ENCODE measurements at regions not wholly inside any gene's neighbourhood (a gene's known extent, or its start where the extent isn't known, plus 50 kb on each side); places are given as distances from the start of the nearest gene placed in this dataset.

DNA sequence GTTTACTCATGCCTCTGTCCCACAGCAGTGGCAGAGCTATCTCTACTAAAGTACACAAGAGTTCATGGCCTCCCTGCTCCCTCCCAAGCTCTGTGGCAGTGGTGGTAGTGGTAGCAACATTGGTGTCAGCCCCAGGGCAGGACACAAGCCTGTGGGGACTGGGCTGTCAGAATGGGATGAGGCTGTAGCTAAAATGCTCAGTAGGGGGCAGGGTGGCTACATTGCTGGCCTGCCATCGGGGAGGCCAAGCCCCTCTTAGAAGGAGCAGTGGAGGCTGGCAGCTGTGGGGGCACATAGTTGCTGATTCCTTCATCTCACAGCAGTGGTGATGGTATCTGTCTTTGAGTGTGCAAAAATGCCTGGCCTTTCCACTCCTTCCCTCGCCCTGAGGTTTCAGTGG lies 461.7 kb downstream of the PCDH18 start:
- H3K36me3 ChIP-seq (ENCODE audit: low read length): no peaks in the 10 kb centered on the region
- H3K27me3 ChIP-seq (ENCODE audit: low read length): no peaks in the 10 kb centered on the region
- H4K20me1 ChIP-seq (ENCODE audit: low read depth, low read length): no peaks in the 10 kb centered on the region
- TF ChIP-seq, protein P1, sequence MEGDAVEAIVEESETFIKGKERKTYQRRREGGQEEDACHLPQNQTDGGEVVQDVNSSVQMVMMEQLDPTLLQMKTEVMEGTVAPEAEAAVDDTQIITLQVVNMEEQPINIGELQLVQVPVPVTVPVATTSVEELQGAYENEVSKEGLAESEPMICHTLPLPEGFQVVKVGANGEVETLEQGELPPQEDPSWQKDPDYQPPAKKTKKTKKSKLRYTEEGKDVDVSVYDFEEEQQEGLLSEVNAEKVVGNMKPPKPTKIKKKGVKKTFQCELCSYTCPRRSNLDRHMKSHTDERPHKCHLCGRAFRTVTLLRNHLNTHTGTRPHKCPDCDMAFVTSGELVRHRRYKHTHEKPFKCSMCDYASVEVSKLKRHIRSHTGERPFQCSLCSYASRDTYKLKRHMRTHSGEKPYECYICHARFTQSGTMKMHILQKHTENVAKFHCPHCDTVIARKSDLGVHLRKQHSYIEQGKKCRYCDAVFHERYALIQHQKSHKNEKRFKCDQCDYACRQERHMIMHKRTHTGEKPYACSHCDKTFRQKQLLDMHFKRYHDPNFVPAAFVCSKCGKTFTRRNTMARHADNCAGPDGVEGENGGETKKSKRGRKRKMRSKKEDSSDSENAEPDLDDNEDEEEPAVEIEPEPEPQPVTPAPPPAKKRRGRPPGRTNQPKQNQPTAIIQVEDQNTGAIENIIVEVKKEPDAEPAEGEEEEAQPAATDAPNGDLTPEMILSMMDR (IDR thresholded peaks at IDR 0.05; ENCODE audit: insufficient read depth, low read length, poor library complexity, severe bottlenecking): no peak
- no peak for TF ChIP-seq EZH2phosphoT487 (conservative IDR thresholded peaks at IDR 0.05; ENCODE audit: low read length)
- no peak overlapping the region for H3K9ac ChIP-seq (ENCODE audit: low read length)
- no peak overlapping the region for H3K4me2 ChIP-seq (ENCODE audit: low read depth, low read length, poor library complexity, severe bottlenecking)
- H3K4me3 ChIP-seq (ENCODE audit: insufficient read depth, low read length, poor library complexity, severe bottlenecking): no peak overlapping the region
- no peaks in the 10 kb centered on the region for H3K9me2 ChIP-seq (replicated peaks; ENCODE audit: insufficient read depth, low read length)
- no peaks in the 10 kb centered on the region for H3K9me3 ChIP-seq (ENCODE audit: insufficient read depth, low read length)
- H2AFZ ChIP-seq (ENCODE audit: low read depth, low read length, severe bottlenecking): no peak overlapping the region
- no peaks in the 10 kb centered on the region for H3F3A ChIP-seq (ENCODE audit: insufficient read depth)
- no peaks in the 10 kb centered on the region for H3K79me2 ChIP-seq (ENCODE audit: insufficient read depth, low read length)
- no peak overlapping the region for H3K27ac ChIP-seq (ENCODE audit: low read depth, low read length)

DNA sequence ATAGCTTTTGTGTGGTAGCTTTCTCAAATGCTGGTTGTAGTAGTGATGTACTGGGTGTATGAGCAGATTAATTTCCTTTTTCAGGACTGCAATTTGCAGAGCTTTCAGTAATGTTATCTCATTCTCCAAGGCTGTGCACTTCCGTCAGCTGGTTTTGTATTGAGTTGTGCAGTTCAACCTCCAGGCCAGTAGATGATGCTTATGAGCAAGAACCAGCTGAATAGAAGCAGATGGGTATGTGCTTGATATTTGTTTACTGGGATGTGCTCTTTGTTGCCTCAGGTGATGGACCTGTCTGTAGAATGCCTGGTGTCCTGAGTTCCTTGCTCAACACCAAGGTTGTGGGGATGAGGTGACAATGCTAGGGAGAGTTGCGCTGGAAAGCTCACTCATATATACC lies 462.8 kb downstream of the PCDH18 start:
- TF ChIP-seq EZH2phosphoT487 (conservative IDR thresholded peaks at IDR 0.05; ENCODE audit: low read length): no peak
- TF ChIP-seq, protein P1 (IDR thresholded peaks at IDR 0.05; ENCODE audit: insufficient read depth, low read length, poor library complexity, severe bottlenecking): no peak
- H3K27ac ChIP-seq (ENCODE audit: low read depth, low read length): no peak overlapping the region

DNA sequence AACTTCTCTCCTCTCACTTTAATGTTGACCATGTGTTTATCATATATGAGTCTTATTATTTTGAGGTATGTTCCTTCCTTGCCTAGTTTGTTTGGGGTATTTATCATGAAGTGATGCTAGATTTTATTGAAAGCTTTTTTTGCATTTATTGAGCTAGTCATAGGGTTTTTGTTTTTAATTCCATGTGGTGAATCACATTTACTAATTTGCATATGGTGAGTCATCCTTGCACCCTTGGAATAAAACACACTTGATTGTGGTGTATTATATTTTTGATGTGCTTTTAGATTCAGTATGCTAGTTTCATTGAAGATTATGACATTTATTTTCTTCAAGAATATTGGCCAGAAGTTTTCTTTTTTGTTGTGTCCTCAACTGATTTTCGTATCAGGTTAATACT lies 464.6 kb downstream of the PCDH18 start:
- Histone ChIP-seq H3K4me2 (ENCODE audit: low read depth, low read length, poor library complexity, severe bottlenecking) (no peak overlapping the region), H3K9me3 (ENCODE audit: insufficient read depth, low read length) (no peaks in the 10 kb centered on the region), H3K36me3 (ENCODE audit: low read length) (no peaks in the 10 kb centered on the region), H3K9ac (ENCODE audit: low read length) (no peak overlapping the region), H3K9me2 (replicated peaks; ENCODE audit: insufficient read depth, low read length) (no peaks in the 10 kb centered on the region), H3K27me3 (ENCODE audit: low read length) (no peaks in the 10 kb centered on the region), H3K27ac (ENCODE audit: low read depth, low read length) (no peak overlapping the region), H3K4me3 (ENCODE audit: insufficient read depth, low read length, poor library complexity, severe bottlenecking) (no peak overlapping the region), H4K20me1 (ENCODE audit: low read depth, low read length) (no peaks in the 10 kb centered on the region), H3F3A (ENCODE audit: insufficient read depth) (no peaks in the 10 kb centered on the region), H3K79me2 (ENCODE audit: insufficient read depth, low read length) (no peaks in the 10 kb centered on the region), H2AFZ (ENCODE audit: low read depth, low read length, severe bottlenecking) (no peak overlapping the region)
- no peak for TF ChIP-seq EZH2phosphoT487 (conservative IDR thresholded peaks at IDR 0.05; ENCODE audit: low read length)
- TF ChIP-seq, protein P1 (IDR thresholded peaks at IDR 0.05; ENCODE audit: insufficient read depth, low read length, poor library complexity, severe bottlenecking): no peak

More for the DNA sequence above, 462.8 kb downstream of the PCDH18 start:
- Histone ChIP-seq H3K4me2 (ENCODE audit: low read depth, low read length, poor library complexity, severe bottlenecking) (no peak overlapping the region), H2AFZ (ENCODE audit: low read depth, low read length, severe bottlenecking) (no peak overlapping the region), H3K36me3 (ENCODE audit: low read length) (no peaks in the 10 kb centered on the region), H3K9ac (ENCODE audit: low read length) (no peak overlapping the region), H3K9me2 (replicated peaks; ENCODE audit: insufficient read depth, low read length) (no peaks in the 10 kb centered on the region), H3K79me2 (ENCODE audit: insufficient read depth, low read length) (no peaks in the 10 kb centered on the region), H3F3A (ENCODE audit: insufficient read depth) (no peaks in the 10 kb centered on the region), H3K9me3 (ENCODE audit: insufficient read depth, low read length) (no peaks in the 10 kb centered on the region), H3K27me3 (ENCODE audit: low read length) (no peaks in the 10 kb centered on the region), H4K20me1 (ENCODE audit: low read depth, low read length) (no peaks in the 10 kb centered on the region), H3K4me3 (ENCODE audit: insufficient read depth, low read length, poor library complexity, severe bottlenecking) (no peak overlapping the region)

All from SU-DHL-6 (cell line).